ENCODE measurements at regions not wholly inside any gene's neighbourhood (a gene's known extent, or its start where the extent isn't known, plus 50 kb on each side); places are given as distances from the start of the nearest gene placed in this dataset.
A peak's percentile ranks its signal among the peaks of the same experiment; 100 is the strongest.

DNA sequence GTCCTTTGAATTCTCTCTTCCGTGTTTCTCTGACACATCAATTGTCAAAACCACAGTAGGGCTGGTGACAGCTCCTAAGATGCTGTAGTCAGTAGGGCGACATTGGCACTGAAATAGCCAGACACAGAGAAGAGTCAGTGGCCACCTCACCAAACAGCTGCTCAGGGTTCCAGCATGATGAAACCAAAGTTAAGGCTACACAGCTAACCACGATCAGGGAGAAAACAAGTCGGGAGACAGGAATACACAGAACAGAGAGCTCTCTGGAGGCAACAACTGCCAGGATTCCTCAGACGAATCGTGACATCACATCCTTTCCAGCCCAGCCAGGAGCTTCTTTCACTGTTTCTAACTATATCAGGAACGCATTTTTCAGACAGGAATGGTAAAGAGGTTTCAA lies 922.2 kb downstream of the SORCS1 start:
- Histone ChIP-seq H2BK5ac (ENCODE audit: low read depth, low read length, poor library complexity) (no peak overlapping the region), H3K23ac (ENCODE audit: low read length) (no peak overlapping the region), H3K36me3 (ENCODE audit: control insufficient read depth in 1 of 2, insufficient read depth in 2 of 2, low read length in 2 of 2) (no peaks in the 10 kb centered on the region), H4K12ac (ENCODE audit: low read depth, low read length) (no peak overlapping the region), H3K27me3 (ENCODE audit: insufficient read depth, low read length) (no peaks in the 10 kb centered on the region), H3K9me3 (ENCODE audit: insufficient read depth, low read depth, low read length) (no peaks in the 10 kb centered on the region), H3K4me2 (ENCODE audit: low read length) (no peak overlapping the region), H3K18ac (ENCODE audit: low read length) (no peak overlapping the region), H4K8ac (ENCODE audit: low read depth, low read length) (no peak overlapping the region), H2BK120ac (ENCODE audit: insufficient read depth, low read length, poor library complexity) (no peak overlapping the region), H2BK12ac (ENCODE audit: low read length) (no peak overlapping the region), H4K91ac (ENCODE audit: low read depth, low read length) (no peak overlapping the region), H2AK5ac (ENCODE audit: low read length) (no peak overlapping the region), H2AFZ (ENCODE audit: insufficient read depth, low read length, poor library complexity) (no peak overlapping the region), H3K4ac (ENCODE audit: low read depth, low read length) (no peak overlapping the region), H3K79me1 (ENCODE audit: low read length) (no peaks in the 10 kb centered on the region), H3K4me1 (ENCODE audit: control insufficient read depth in 1 of 2, insufficient read depth in 2 of 2, low read length in 2 of 2) (no peaks in the 10 kb centered on the region), H3K27ac (ENCODE audit: low read depth, low read length) (no peak overlapping the region), H3K79me2 (ENCODE audit: control insufficient read depth, insufficient read depth, low read length, poor library complexity) (no peaks in the 10 kb centered on the region), H3K9ac (ENCODE audit: low read length) (no peak overlapping the region), H3K14ac (ENCODE audit: low read length) (no peak overlapping the region), H3K4me3 (ENCODE audit: low read depth, low read length) (no peak overlapping the region)
- no peak for DNase-seq
- no CpG with 5 or more reads among the region's 7 CpGs for WGBS (ENCODE audit: extremely low coverage, insufficient coverage, insufficient read length)

DNA sequence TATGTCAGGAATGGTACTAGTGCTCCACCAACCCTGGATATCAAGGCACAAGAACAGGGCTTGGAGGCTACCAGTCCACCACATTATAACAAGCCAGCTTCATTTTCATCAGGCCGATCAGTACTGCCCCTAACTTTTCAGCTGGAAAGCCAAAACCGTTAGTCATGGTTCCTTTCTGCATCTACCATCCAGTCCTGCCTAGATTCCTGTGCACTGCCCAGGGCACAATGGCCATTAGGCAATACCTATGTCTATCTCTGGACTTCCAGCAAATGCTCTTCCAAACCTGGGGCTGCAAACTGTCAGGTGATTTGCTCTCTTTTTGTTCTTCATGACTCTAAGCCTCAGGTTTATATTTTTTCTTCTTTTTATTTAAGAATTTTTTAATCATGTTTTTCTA lies 937.7 kb downstream of the SORCS1 start:
- H3K4ac ChIP-seq (ENCODE audit: low read depth, low read length) = no peak overlapping the region
- WGBS (ENCODE audit: extremely low coverage, insufficient coverage, insufficient read length) = no CpG with 5 or more reads among the region's 2 CpGs
- no peaks in the 10 kb centered on the region for H3K4me1 ChIP-seq (ENCODE audit: control insufficient read depth in 1 of 2, insufficient read depth in 2 of 2, low read length in 2 of 2)
- no peak overlapping the region for H4K91ac ChIP-seq (ENCODE audit: low read depth, low read length)
- no peak overlapping the region for H2AFZ ChIP-seq (ENCODE audit: insufficient read depth, low read length, poor library complexity)
- H3K27ac ChIP-seq (ENCODE audit: low read depth, low read length) = no peak overlapping the region
- no peak overlapping the region for H2BK120ac ChIP-seq (ENCODE audit: insufficient read depth, low read length, poor library complexity)
- no peaks in the 10 kb centered on the region for H3K79me1 ChIP-seq (ENCODE audit: low read length)
- H3K18ac ChIP-seq (ENCODE audit: low read length) = no peak overlapping the region
- H2BK12ac ChIP-seq (ENCODE audit: low read length) = no peak overlapping the region
- H4K8ac ChIP-seq (ENCODE audit: low read depth, low read length) = no peak overlapping the region
- H3K23ac ChIP-seq (ENCODE audit: low read length) = no peak overlapping the region
- no peak overlapping the region for H2BK5ac ChIP-seq (ENCODE audit: low read depth, low read length, poor library complexity)
- no peak overlapping the region for H3K9ac ChIP-seq (ENCODE audit: low read length)
- no peaks in the 10 kb centered on the region for H3K27me3 ChIP-seq (ENCODE audit: insufficient read depth, low read length)
- H3K4me3 ChIP-seq (ENCODE audit: low read depth, low read length) = no peak overlapping the region
- H3K79me2 ChIP-seq (ENCODE audit: control insufficient read depth, insufficient read depth, low read length, poor library complexity) = no peaks in the 10 kb centered on the region
- H2AK5ac ChIP-seq (ENCODE audit: low read length) = no peak overlapping the region
- no peaks in the 10 kb centered on the region for H3K36me3 ChIP-seq (ENCODE audit: control insufficient read depth in 1 of 2, insufficient read depth in 2 of 2, low read length in 2 of 2)
- H3K14ac ChIP-seq (ENCODE audit: low read length) = no peak overlapping the region
- no peaks in the 10 kb centered on the region for H3K9me3 ChIP-seq (ENCODE audit: insufficient read depth, low read depth, low read length)
- no peak overlapping the region for H3K4me2 ChIP-seq (ENCODE audit: low read length)
- no peak overlapping the region for H4K12ac ChIP-seq (ENCODE audit: low read depth, low read length)
- DNase-seq = peak; percentile 21 to 64

GRCh38 chr10:106226142-106226541 lies 938.4 kb downstream of the SORCS1 start:
- DNase-seq = peak in 1 of 2 donors; percentile 4
- H3K27ac ChIP-seq (ENCODE audit: low read depth, low read length) = no peak overlapping the region
- no peak overlapping the region for H4K12ac ChIP-seq (ENCODE audit: low read depth, low read length)

DNA sequence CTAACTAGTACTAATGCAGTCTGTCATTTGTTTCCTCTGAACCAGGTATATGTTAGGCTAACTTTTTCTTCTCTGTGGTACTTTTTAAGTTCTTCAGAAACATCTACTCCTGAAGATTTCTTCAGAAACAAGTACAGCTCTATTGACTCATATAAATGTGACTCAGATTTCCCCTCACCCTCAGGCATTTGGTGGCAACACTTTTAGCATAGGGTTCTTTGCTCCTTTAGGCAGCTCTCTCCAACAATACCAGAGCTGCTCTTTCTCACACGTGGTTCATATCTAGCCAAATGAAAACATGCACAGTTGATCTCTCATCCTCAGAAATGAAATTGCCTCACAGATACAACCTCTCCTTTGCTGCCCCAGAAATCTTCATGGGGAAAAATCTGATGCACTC lies 939.8 kb downstream of the SORCS1 start:
- H2AK5ac ChIP-seq (ENCODE audit: low read length) = no peak overlapping the region
- no peak overlapping the region for H2BK5ac ChIP-seq (ENCODE audit: low read depth, low read length, poor library complexity)
- no peak overlapping the region for H3K18ac ChIP-seq (ENCODE audit: low read length)
- no peak overlapping the region for H4K91ac ChIP-seq (ENCODE audit: low read depth, low read length)
- H3K4me1 ChIP-seq (ENCODE audit: control insufficient read depth in 1 of 2, insufficient read depth in 2 of 2, low read length in 2 of 2) = no peaks in the 10 kb centered on the region
- no peak overlapping the region for H4K12ac ChIP-seq (ENCODE audit: low read depth, low read length)
- no peak overlapping the region for H2AFZ ChIP-seq (ENCODE audit: insufficient read depth, low read length, poor library complexity)
- no peak overlapping the region for H2BK12ac ChIP-seq (ENCODE audit: low read length)
- no peak overlapping the region for H3K23ac ChIP-seq (ENCODE audit: low read length)
- no peaks in the 10 kb centered on the region for H3K79me1 ChIP-seq (ENCODE audit: low read length)
- H3K4ac ChIP-seq (ENCODE audit: low read depth, low read length) = no peak overlapping the region
- no peak overlapping the region for H3K9ac ChIP-seq (ENCODE audit: low read length)
- no peak overlapping the region for H3K27ac ChIP-seq (ENCODE audit: low read depth, low read length)
- H3K14ac ChIP-seq (ENCODE audit: low read length) = no peak overlapping the region
- peak in 1 of 2 donors; percentile 7 for DNase-seq
- WGBS (ENCODE audit: extremely low coverage, insufficient coverage, insufficient read length) = no CpG with 5 or more reads among the region's 1 CpG
- H4K8ac ChIP-seq (ENCODE audit: low read depth, low read length) = no peak overlapping the region
- H3K79me2 ChIP-seq (ENCODE audit: control insufficient read depth, insufficient read depth, low read length, poor library complexity) = no peaks in the 10 kb centered on the region
- H3K36me3 ChIP-seq (ENCODE audit: control insufficient read depth in 1 of 2, insufficient read depth in 2 of 2, low read length in 2 of 2) = no peaks in the 10 kb centered on the region
- H3K4me3 ChIP-seq (ENCODE audit: low read depth, low read length) = no peak overlapping the region
- no peaks in the 10 kb centered on the region for H3K9me3 ChIP-seq (ENCODE audit: insufficient read depth, low read depth, low read length)
- H3K4me2 ChIP-seq (ENCODE audit: low read length) = no peak overlapping the region
- no peaks in the 10 kb centered on the region for H3K27me3 ChIP-seq (ENCODE audit: insufficient read depth, low read length)
- H2BK120ac ChIP-seq (ENCODE audit: insufficient read depth, low read length, poor library complexity) = no peak overlapping the region

More at GRCh38 chr10:106226142-106226541, 938.4 kb downstream of the SORCS1 start:
- Histone ChIP-seq H4K91ac (ENCODE audit: low read depth, low read length) (no peak overlapping the region), H3K9me3 (ENCODE audit: insufficient read depth, low read depth, low read length) (no peaks in the 10 kb centered on the region), H3K9ac (ENCODE audit: low read length) (no peak overlapping the region), H3K36me3 (ENCODE audit: control insufficient read depth in 1 of 2, insufficient read depth in 2 of 2, low read length in 2 of 2) (no peaks in the 10 kb centered on the region), H3K18ac (ENCODE audit: low read length) (no peak overlapping the region), H3K4ac (ENCODE audit: low read depth, low read length) (no peak overlapping the region), H3K4me1 (ENCODE audit: control insufficient read depth in 1 of 2, insufficient read depth in 2 of 2, low read length in 2 of 2) (no peaks in the 10 kb centered on the region), H3K4me2 (ENCODE audit: low read length) (no peak overlapping the region), H2AFZ (ENCODE audit: insufficient read depth, low read length, poor library complexity) (no peak overlapping the region), H2BK5ac (ENCODE audit: low read depth, low read length, poor library complexity) (no peak overlapping the region), H3K4me3 (ENCODE audit: low read depth, low read length) (no peak overlapping the region), H3K79me1 (ENCODE audit: low read length) (no peaks in the 10 kb centered on the region), H3K14ac (ENCODE audit: low read length) (no peak overlapping the region), H2BK12ac (ENCODE audit: low read length) (no peak overlapping the region), H3K27me3 (ENCODE audit: insufficient read depth, low read length) (no peaks in the 10 kb centered on the region), H3K23ac (ENCODE audit: low read length) (no peak overlapping the region), H3K79me2 (ENCODE audit: control insufficient read depth, insufficient read depth, low read length, poor library complexity) (no peaks in the 10 kb centered on the region), H2AK5ac (ENCODE audit: low read length) (no peak overlapping the region), H2BK120ac (ENCODE audit: insufficient read depth, low read length, poor library complexity) (no peak overlapping the region), H4K8ac (ENCODE audit: low read depth, low read length) (no peak overlapping the region)
- no CpG with 5 or more reads among the region's 1 CpG for WGBS (ENCODE audit: extremely low coverage, insufficient coverage, insufficient read length)

Data from trophoblast cell (in vitro differentiated cells and primary cell).